A549 (cell line): ENCODE measurements at regions not wholly inside any gene's neighbourhood (a gene's known extent, or its start where the extent isn't known, plus 50 kb on each side); places are given as distances from the start of the nearest gene placed in this dataset.

ENCODE experiments used
- ATAC-seq, 2 experiments: fragments of 200-7000 bp in 1 of 2; fragments of >200 bp in 1 of 2; cut with Nextera tagmentation in 1 of 2; cut with Tn5 transposase in 1 of 2; 3 replicates each; pipeline versions ENCODE4 v1.8.0 to v1.9.1; 2018 to 2020; ENCODE audit warnings: mild to moderate bottlenecking in 1 of 2, moderate library complexity in 1 of 2
- CTCF ChIA-PET: fragments of 300-600 bp; sonication (Branson Sonifier 250); formaldehyde crosslinking; extraction: SDS; loops from one replicate; lab custom pipeline; 2021; ENCODE audit warnings: antibody characterized with exemption, inconsistent platforms; lab: Yijun Ruan, JAX
- POLR2A ChIA-PET: fragments of 350-600 bp; formaldehyde crosslinking; extraction: SDS; loops from one replicate; lab custom pipeline; 2021; ENCODE audit warnings: antibody characterized with exemption, inconsistent platforms; lab: Yijun Ruan, JAX
- DNase-seq, 2 experiments: peaks; one replicate each; pipeline versions ENCODE4 v3.0.0 to v3.0.0-alpha.2; 2011 to 2016; ENCODE audit warnings: low read depth in 1 of 2, low spot score in 1 of 2
- FAIRE-seq: peaks from 2 replicates; lab custom pipeline; 2011; peaks lifted over from hg19 to GRCh38; lab: Jason Lieb, UNC
- H3K27ac ChIP-seq, 2 experiments: fragments of >200 bp; sonication (Bioruptor Twin); formaldehyde crosslinking; 3 replicates each; pipeline ENCODE4 v1.5.1; 2016 to 2017
- H3K4me1 ChIP-seq: fragments of >200 bp; sonication (Bioruptor Twin); formaldehyde crosslinking; 3 replicates; pipeline ENCODE4 v1.6.1; 2016
- H3K4me2 ChIP-seq: fragments of >200 bp; sonication (Bioruptor Twin); formaldehyde crosslinking; 3 replicates; pipeline ENCODE4 v1.6.1; 2016
- H3K4me3 ChIP-seq: fragments of >200 bp; sonication (Bioruptor Twin); formaldehyde crosslinking; 3 replicates; pipeline ENCODE4 v1.5.1; 2016
- H3K9me3 ChIP-seq: fragments of >200 bp; sonication (Bioruptor Twin); formaldehyde crosslinking; 3 replicates; pipeline ENCODE4 v1.6.1; 2016
- ATOH8 ChIP-seq: fragments of 250-450 bp; sonication (Bioruptor Pico); IDR thresholded peaks from 2 replicates; pipeline ENCODE4 v1.5.0; 2020; ENCODE audit warnings: low read depth, mild to moderate bottlenecking, moderate library complexity
- BHLHE40 ChIP-seq: IDR thresholded peaks from 2 replicates; pipeline ENCODE4 v1.6.1; 2012; ENCODE audit warnings: low read depth, low read length, inconsistent platforms
- CEBPB ChIP-seq, 2 experiments: fragments of >200 bp in 1 of 2; sonication (Bioruptor Twin) in 1 of 2; formaldehyde crosslinking in 1 of 2; IDR thresholded peaks; 2 replicates each; pipeline ENCODE4 v1.6.1; 2012 to 2016
- EHF ChIP-seq: fragments of 250-450 bp; sonication (Bioruptor Pico); IDR thresholded peaks from 2 replicates; pipeline ENCODE4 v1.5.0; 2020; ENCODE audit warnings: mild to moderate bottlenecking
- EP300 ChIP-seq, 2 experiments: fragments of >200 bp; sonication (Bioruptor Twin); formaldehyde crosslinking; IDR thresholded peaks; 2 replicates in 1 of 2; 3 replicates in 1 of 2; pipeline ENCODE4 v1.6.1; 2016 to 2017
- FOSB ChIP-seq: fragments of 250-450 bp; sonication (Bioruptor Pico); IDR thresholded peaks from 2 replicates; pipeline ENCODE4 v1.5.0; 2020; ENCODE audit warnings: mild to moderate bottlenecking, moderate library complexity
- FOXS1 ChIP-seq: fragments of 250-450 bp; sonication (Bioruptor Pico); IDR thresholded peaks from 2 replicates; pipeline ENCODE4 v1.5.0; 2020; ENCODE audit warnings: mild to moderate bottlenecking, moderate library complexity
- HDAC2 ChIP-seq: fragments of 200-600 bp; sonication (generic); IDR thresholded peaks from 2 replicates; pipeline ENCODE4 v1.6.1; 2016
- HOXA7 ChIP-seq: fragments of 250-450 bp; sonication (Bioruptor Pico); IDR thresholded peaks from 2 replicates; pipeline ENCODE4 v1.5.0; 2020; ENCODE audit warnings: mild to moderate bottlenecking, moderate library complexity
- MAZ ChIP-seq: fragments of 150-350 bp; IDR thresholded peaks from 2 replicates; pipeline ENCODE4 v1.6.1; 2014; ENCODE audit warnings: antibody characterized with exemption, low read depth, low read length, borderline replicate concordance
- PBX3 ChIP-seq: IDR thresholded peaks from 2 replicates; pipeline ENCODE4 v1.6.1; 2012
- RFX5 ChIP-seq: fragments of 450-650 bp; IDR thresholded peaks from 2 replicates; pipeline ENCODE4 v1.7.1; 2014; ENCODE audit warnings: antibody characterized with exemption, mild to moderate bottlenecking, moderate library complexity
- RNF2 ChIP-seq: fragments of 200-600 bp; sonication (generic); IDR thresholded peaks from 2 replicates; pipeline ENCODE4 v1.6.1; 2016; ENCODE audit warnings: low read depth, mild to moderate bottlenecking, antibody characterized with exemption, moderate library complexity, borderline replicate concordance
- SMC3 ChIP-seq: fragments of >200 bp; sonication (Bioruptor Twin); formaldehyde crosslinking; IDR thresholded peaks from 3 replicates; pipeline ENCODE4 v1.6.1; 2018; ENCODE audit warnings: inconsistent platforms
- SREBF2 ChIP-seq: fragments of 450-650 bp; IDR thresholded peaks from 2 replicates; pipeline ENCODE4 v1.6.1; 2014; ENCODE audit warnings: mild to moderate bottlenecking, moderate library complexity
- TFCP2L1 ChIP-seq: fragments of 250-450 bp; sonication (Bioruptor Pico); IDR thresholded peaks from 2 replicates; pipeline ENCODE4 v1.5.0; 2021; ENCODE audit warnings: mild to moderate bottlenecking
- ZFP36 ChIP-seq: fragments of 450-650 bp; IDR thresholded peaks from 2 replicates; pipeline ENCODE4 v1.6.1; 2014; ENCODE audit warnings: borderline replicate concordance; ENCODE audit not compliant: partially characterized antibody
- ZSCAN20 ChIP-seq: fragments of 250-450 bp; sonication (Bioruptor Pico); IDR thresholded peaks from 2 replicates; pipeline ENCODE4 v1.8.0; 2022; ENCODE audit warnings: mild to moderate bottlenecking, moderate library complexity
- WGBS: methylation state at CpG from one replicate; pipeline ENCODE4 v1.1.6; 2017; ENCODE audit errors: missing lambda C conversion rate; 5-methylcytosine and 5-hydroxymethylcytosine counted together
- TF ChIP-seq, protein P1 (sequence below): fragments of >200 bp; sonication (Bioruptor Twin); formaldehyde crosslinking; IDR thresholded peaks from 2 replicates; pipeline ENCODE4 v1.6.1; 2016
- TF ChIP-seq, protein P2 (sequence below): fragments of >200 bp; sonication (Bioruptor Twin); formaldehyde crosslinking; IDR thresholded peaks from 3 replicates; pipeline ENCODE4 v1.5.1; 2016
- TF ChIP-seq, protein P3 (sequence below): fragments of 450-650 bp; IDR thresholded peaks from 2 replicates; pipeline ENCODE4 v1.6.1; 2014; ENCODE audit warnings: antibody characterized with exemption

- DNase-seq (no peak), FAIRE-seq (no peak), ATAC-seq (no peak)
- 48% methylated on average over 3 of the region's 3 CpGs for WGBS
- ChIA-PET POLR2A (no interaction called here), CTCF (no interaction called here)
- Histone ChIP-seq H3K4me1 (no peaks in the 10 kb centered on the region), H3K9me3 (no peaks in the 10 kb centered on the region), H3K27ac (no peak overlapping the region), H3K4me3 (no peak overlapping the region), H3K4me2 (no peak overlapping the region)
- no peak for TF ChIP-seq TFCP2L1 (CRISPR knock-in tag)
- no peak for TF ChIP-seq PBX3
- TF ChIP-seq BHLHE40, result no peak
- TF ChIP-seq FOXS1 (CRISPR knock-in tag), result no peak
- TF ChIP-seq RNF2, result no peak
- no peak for TF ChIP-seq EHF (CRISPR knock-in tag)
- no peak for TF ChIP-seq MAZ
Measured at GRCh38 chr5:115394531-115394930, 98.1 kb upstream of the CCDC112 start.

- DNase-seq (no peak), ATAC-seq (no peak), FAIRE-seq (no peak)
- TF ChIP-seq EHF (CRISPR knock-in tag) (no peak), SMC3 (no peak), CEBPB (IDR thresholded peaks at IDR 0.05) (no peak), SREBF2 (no peak), BHLHE40 (no peak), ZSCAN20 (no peak), RFX5 (no peak), HOXA7 (CRISPR knock-in tag) (no peak), HDAC2 (no peak)
- TF ChIP-seq, protein P1, sequence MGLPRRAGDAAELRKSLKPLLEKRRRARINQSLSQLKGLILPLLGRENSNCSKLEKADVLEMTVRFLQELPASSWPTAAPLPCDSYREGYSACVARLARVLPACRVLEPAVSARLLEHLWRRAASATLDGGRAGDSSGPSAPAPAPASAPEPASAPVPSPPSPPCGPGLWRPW, result no peak
- TF ChIP-seq, protein P2, sequence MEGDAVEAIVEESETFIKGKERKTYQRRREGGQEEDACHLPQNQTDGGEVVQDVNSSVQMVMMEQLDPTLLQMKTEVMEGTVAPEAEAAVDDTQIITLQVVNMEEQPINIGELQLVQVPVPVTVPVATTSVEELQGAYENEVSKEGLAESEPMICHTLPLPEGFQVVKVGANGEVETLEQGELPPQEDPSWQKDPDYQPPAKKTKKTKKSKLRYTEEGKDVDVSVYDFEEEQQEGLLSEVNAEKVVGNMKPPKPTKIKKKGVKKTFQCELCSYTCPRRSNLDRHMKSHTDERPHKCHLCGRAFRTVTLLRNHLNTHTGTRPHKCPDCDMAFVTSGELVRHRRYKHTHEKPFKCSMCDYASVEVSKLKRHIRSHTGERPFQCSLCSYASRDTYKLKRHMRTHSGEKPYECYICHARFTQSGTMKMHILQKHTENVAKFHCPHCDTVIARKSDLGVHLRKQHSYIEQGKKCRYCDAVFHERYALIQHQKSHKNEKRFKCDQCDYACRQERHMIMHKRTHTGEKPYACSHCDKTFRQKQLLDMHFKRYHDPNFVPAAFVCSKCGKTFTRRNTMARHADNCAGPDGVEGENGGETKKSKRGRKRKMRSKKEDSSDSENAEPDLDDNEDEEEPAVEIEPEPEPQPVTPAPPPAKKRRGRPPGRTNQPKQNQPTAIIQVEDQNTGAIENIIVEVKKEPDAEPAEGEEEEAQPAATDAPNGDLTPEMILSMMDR, result no peak
- Histone ChIP-seq H3K4me1 (no peaks in the 10 kb centered on the region), H3K4me2 (no peak overlapping the region), H3K9me3 (no peaks in the 10 kb centered on the region), H3K27ac (no peak overlapping the region), H3K4me3 (no peak overlapping the region)
- POLR2A ChIA-PET, result no interaction called here
- 38% methylated on average over 4 of the region's 4 CpGs for WGBS
- CTCF ChIA-PET, result interaction anchor here (0.9 to 1.3 kb wide), 2 partner anchors 11 to 84 kb away, joined by 3 read pairs; no protein-coding TSS in a partner anchor
Measured at GRCh38 chr5:115393239-115393638, 96.8 kb upstream of the CCDC112 start.

DNA sequence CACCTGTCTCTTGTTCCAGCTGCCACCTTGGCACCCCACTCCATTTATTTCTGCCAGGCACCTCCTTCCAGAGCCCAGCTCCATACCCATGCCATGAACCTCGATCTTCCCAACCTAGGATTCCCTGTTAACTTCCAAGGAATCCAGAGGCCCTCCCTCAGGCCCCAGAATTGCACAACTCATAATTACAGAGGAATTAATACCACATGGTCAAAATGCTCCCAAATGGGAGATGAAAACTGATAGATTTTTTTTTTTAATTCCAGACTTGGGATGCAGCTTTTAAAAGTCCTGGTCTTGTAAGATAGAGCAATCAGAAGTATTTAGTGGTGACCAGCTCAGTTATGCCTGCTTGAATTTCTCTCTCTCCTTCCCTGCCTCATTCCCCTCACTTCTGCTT, 96.2 kb upstream of the CCDC112 start:
- H3K4me2 ChIP-seq, result no peak overlapping the region
- no peak overlapping the region for H3K4me3 ChIP-seq
- TF ChIP-seq FOSB (CRISPR knock-in tag) (no peak), TFCP2L1 (CRISPR knock-in tag) (no peak), EP300 (IDR thresholded peaks at IDR 0.05) (no peak), ATOH8 (CRISPR knock-in tag) (no peak), ZFP36 (no peak), EHF (CRISPR knock-in tag) (no peak)
- TF ChIP-seq, protein P3, sequence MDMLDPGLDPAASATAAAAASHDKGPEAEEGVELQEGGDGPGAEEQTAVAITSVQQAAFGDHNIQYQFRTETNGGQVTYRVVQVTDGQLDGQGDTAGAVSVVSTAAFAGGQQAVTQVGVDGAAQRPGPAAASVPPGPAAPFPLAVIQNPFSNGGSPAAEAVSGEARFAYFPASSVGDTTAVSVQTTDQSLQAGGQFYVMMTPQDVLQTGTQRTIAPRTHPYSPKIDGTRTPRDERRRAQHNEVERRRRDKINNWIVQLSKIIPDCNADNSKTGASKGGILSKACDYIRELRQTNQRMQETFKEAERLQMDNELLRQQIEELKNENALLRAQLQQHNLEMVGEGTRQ, result no peak
- ATAC-seq, result no peak
- H3K27ac ChIP-seq, result no peak overlapping the region
- ChIA-PET CTCF (interaction anchor here (0.7 to 1.3 kb wide), 4 partner anchors 10 to 83 kb away, joined by 3 read pairs; no protein-coding TSS in a partner anchor), POLR2A (no interaction called here)
- H3K4me1 ChIP-seq, result no peaks in the 10 kb centered on the region
- no peak for DNase-seq
- no peaks in the 10 kb centered on the region for H3K9me3 ChIP-seq
- WGBS, result 0% methylated on average over 1 of the region's 1 CpG
- no peak for FAIRE-seq
